PFSK-1 (cell line): ENCODE measurements at regions not wholly inside any gene's neighbourhood (a gene's known extent, or its start where the extent isn't known, plus 50 kb on each side); places are given as distances from the start of the nearest gene placed in this dataset.

Experiments used
- FOXP2 ChIP-seq: optimal IDR thresholded peaks from 2 replicates; pipeline ENCODE3; 2011; ENCODE audit warnings: borderline replicate concordance, control low read depth, inconsistent platforms; ENCODE audit not compliant: insufficient read depth; ENCODE audit errors: extremely low read length, extremely low read depth
- POLR2AphosphoS5 ChIP-seq: IDR thresholded peaks from 2 replicates; pipeline ENCODE4 v1.6.1; 2012; ENCODE audit warnings: low read depth, mild to moderate bottlenecking, control low read depth, low read length, moderate library complexity
- SIN3A ChIP-seq: IDR thresholded peaks from 2 replicates; pipeline ENCODE4 v1.6.1; 2012; ENCODE audit warnings: mild to moderate bottlenecking, low read length, moderate library complexity, borderline replicate concordance; ENCODE audit not compliant: insufficient read depth
- TAF1 ChIP-seq: IDR thresholded peaks from 2 replicates; pipeline ENCODE4 v1.6.1; 2012; ENCODE audit warnings: low read length, control low read depth, borderline replicate concordance; ENCODE audit not compliant: insufficient read depth
- TF ChIP-seq, protein P1 (sequence below), 2 experiments: IDR thresholded peaks; 2 replicates each; pipeline versions ENCODE4 v1.6.1 to v1.8.0; 2011 to 2012; ENCODE audit warnings: low read depth in 2 of 2, low read length in 2 of 2, control low read depth in 1 of 2, inconsistent platforms in 1 of 2, mild to moderate bottlenecking in 1 of 2, moderate library complexity in 1 of 2; ENCODE audit not compliant: insufficient read depth in 1 of 2

- TF ChIP-seq, protein P1, sequence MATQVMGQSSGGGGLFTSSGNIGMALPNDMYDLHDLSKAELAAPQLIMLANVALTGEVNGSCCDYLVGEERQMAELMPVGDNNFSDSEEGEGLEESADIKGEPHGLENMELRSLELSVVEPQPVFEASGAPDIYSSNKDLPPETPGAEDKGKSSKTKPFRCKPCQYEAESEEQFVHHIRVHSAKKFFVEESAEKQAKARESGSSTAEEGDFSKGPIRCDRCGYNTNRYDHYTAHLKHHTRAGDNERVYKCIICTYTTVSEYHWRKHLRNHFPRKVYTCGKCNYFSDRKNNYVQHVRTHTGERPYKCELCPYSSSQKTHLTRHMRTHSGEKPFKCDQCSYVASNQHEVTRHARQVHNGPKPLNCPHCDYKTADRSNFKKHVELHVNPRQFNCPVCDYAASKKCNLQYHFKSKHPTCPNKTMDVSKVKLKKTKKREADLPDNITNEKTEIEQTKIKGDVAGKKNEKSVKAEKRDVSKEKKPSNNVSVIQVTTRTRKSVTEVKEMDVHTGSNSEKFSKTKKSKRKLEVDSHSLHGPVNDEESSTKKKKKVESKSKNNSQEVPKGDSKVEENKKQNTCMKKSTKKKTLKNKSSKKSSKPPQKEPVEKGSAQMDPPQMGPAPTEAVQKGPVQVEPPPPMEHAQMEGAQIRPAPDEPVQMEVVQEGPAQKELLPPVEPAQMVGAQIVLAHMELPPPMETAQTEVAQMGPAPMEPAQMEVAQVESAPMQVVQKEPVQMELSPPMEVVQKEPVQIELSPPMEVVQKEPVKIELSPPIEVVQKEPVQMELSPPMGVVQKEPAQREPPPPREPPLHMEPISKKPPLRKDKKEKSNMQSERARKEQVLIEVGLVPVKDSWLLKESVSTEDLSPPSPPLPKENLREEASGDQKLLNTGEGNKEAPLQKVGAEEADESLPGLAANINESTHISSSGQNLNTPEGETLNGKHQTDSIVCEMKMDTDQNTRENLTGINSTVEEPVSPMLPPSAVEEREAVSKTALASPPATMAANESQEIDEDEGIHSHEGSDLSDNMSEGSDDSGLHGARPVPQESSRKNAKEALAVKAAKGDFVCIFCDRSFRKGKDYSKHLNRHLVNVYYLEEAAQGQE (IDR thresholded peaks at IDR 0.05; ENCODE audit: insufficient read depth in 1 of 2, low read depth in 2 of 2, low read length in 2 of 2) = no peak
- TF ChIP-seq FOXP2 (no peak), TAF1 (no peak), SIN3A (no peak)
These were observed 110.0 kb upstream of the SSTR4 start for GRCh38 chr20:22924949-22925612.

DNA sequence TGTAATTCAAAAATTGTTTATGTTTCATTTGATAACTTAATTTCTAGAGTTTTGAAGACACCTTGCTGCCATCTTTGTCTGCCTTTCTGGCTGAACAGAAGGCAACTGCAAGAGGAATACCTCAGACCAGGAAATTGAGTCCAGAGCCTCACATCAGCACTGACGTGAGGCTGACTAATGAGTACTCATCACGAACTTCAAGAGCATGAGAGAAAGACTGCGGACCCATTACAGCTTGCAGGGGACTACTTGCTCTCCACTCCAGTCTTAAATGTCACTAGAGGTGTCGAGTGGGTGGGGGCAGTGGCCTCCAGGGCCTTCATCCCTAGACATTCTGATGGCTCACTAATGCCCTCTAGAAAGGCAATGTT, 109.5 kb upstream of the SSTR4 start:
- TF ChIP-seq, protein P1 (IDR thresholded peaks at IDR 0.05; ENCODE audit: insufficient read depth in 1 of 2, low read depth in 2 of 2, low read length in 2 of 2) = no peak
- no peak for TF ChIP-seq TAF1
- no peak for TF ChIP-seq SIN3A
- no peak for TF ChIP-seq POLR2AphosphoS5
- no peak for TF ChIP-seq FOXP2

GRCh38 chr20:22927537-22927936, 107.6 kb upstream of the SSTR4 start:
- TF ChIP-seq SIN3A (no peak), POLR2AphosphoS5 (no peak), TAF1 (no peak), FOXP2 (no peak)
- TF ChIP-seq, protein P1 (IDR thresholded peaks at IDR 0.05; ENCODE audit: insufficient read depth in 1 of 2, low read depth in 2 of 2, low read length in 2 of 2) = no peak

DNA sequence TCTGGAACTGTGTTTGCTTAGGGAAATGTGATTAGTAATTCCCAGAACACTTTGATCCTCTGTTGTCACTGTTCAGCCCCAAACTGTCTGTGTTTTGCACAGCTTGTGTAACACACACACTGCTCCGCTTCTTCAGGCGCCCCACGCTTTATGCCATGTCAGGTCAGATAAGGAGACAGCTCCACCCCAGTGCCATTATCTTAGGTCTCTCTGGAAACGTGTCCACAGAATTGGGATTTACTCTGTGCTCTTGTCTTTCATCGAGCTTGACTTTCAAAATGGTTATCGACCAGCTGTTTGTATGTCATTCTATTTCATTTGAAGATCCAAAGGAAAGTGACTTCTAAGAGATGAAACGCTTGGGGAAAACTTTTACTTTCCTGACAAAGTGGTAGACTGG, 106.4 kb upstream of the SSTR4 start:
- TF ChIP-seq TAF1 = no peak
- no peak for TF ChIP-seq FOXP2
- TF ChIP-seq POLR2AphosphoS5 = no peak
- TF ChIP-seq, protein P1 (IDR thresholded peaks at IDR 0.05; ENCODE audit: insufficient read depth in 1 of 2, low read depth in 2 of 2, low read length in 2 of 2) = no peak
- no peak for TF ChIP-seq SIN3A

DNA sequence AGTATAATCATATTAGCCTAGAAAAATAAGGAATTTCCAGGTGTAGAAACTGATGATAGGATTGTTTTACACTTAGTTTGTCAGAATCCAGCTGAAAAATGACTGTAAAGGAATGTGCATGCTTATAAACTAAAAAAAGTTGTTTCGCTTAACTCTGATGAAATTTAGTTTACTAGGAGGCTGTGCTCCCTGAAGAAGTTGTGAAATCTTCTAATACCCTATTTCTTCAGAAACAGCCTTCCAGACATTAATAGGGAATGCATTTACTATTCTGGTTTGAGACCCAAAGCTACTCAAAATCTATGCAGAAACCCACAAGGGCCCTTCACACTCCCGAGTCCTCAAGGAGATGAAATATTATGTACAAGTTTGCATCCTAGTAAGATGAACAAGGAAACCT, 105.5 kb upstream of the SSTR4 start:
- TF ChIP-seq, protein P1 (IDR thresholded peaks at IDR 0.05; ENCODE audit: insufficient read depth in 1 of 2, low read depth in 2 of 2, low read length in 2 of 2) = no peak
- TF ChIP-seq TAF1 = no peak
- no peak for TF ChIP-seq POLR2AphosphoS5
- TF ChIP-seq FOXP2 = no peak
- no peak for TF ChIP-seq SIN3A
